Spleen (tissue), 11 donors: ENCODE measurements at regions not wholly inside any gene's neighbourhood (a gene's known extent, or its start where the extent isn't known, plus 50 kb on each side); places are given as distances from the start of the nearest gene placed in this dataset.

ENCODE experiments used
- DNase-seq: peaks from one replicate; pipeline ENCODE4 v3.0.0-alpha.2; 2020
- H3K27ac ChIP-seq, 8 donors: fragments of 200-600 bp; sonication (generic) in 7 of 8; 1 replicate in 4 of 8; 2 replicates in 4 of 8; pipeline versions ENCODE4 v1.5.0 to v1.8.0; 2016 to 2021; ENCODE audit warnings: inconsistent platforms in 4 of 8, mild to moderate bottlenecking in 4 of 8, moderate library complexity in 1 of 8
- H3K27me3 ChIP-seq, 7 donors: fragments of 200-600 bp; sonication (generic) in 6 of 7; replicated peaks in 1 of 7; 1 replicate in 4 of 7; 2 replicates in 3 of 7; pipeline versions ENCODE4 v1.5.0 to v1.8.0; 2016 to 2021; ENCODE audit warnings: inconsistent platforms in 3 of 7, mild to moderate bottlenecking in 1 of 7
- H3K36me3 ChIP-seq, 6 donors: fragments of 200-600 bp; sonication (generic) in 5 of 6; 1 replicate in 4 of 6; 2 replicates in 2 of 6; pipeline versions ENCODE4 v1.5.0 to v1.8.0; 2016 to 2021; ENCODE audit warnings: inconsistent platforms in 2 of 6
- H3K4me1 ChIP-seq, 6 donors: fragments of 200-600 bp; sonication (generic) in 5 of 6; 1 replicate in 3 of 6; 2 replicates in 3 of 6; pipeline versions ENCODE4 v1.5.0 to v1.8.0; 2016 to 2021; ENCODE audit warnings: inconsistent platforms in 3 of 6
- H3K4me3 ChIP-seq, 8 donors: fragments of 200-600 bp; sonication (generic) in 7 of 8; 1 replicate in 4 of 8; 2 replicates in 4 of 8; pipeline versions ENCODE4 v1.5.0 to v1.8.0; 2016 to 2021; ENCODE audit warnings: inconsistent platforms in 4 of 8, mild to moderate bottlenecking in 4 of 8, moderate library complexity in 2 of 8
- H3K9me3 ChIP-seq, 8 donors: fragments of 200-600 bp; sonication (generic) in 7 of 8; 1 replicate in 4 of 8; 2 replicates in 4 of 8; pipeline versions ENCODE4 v1.5.0 to v1.8.0; 2016 to 2021; ENCODE audit warnings: inconsistent platforms in 4 of 8
- POLR2A ChIP-seq, 3 donors: fragments of 450-650 bp; IDR thresholded peaks; one replicate each; pipeline ENCODE4 v1.5.1; 2017; ENCODE audit warnings: antibody characterized with exemption in 3 of 3, mild to moderate bottlenecking in 1 of 3
- POLR2AphosphoS5 ChIP-seq, 3 donors: sonication (generic); formaldehyde crosslinking; IDR thresholded peaks; one replicate each; pipeline ENCODE4 v1.5.1; 2017; ENCODE audit warnings: antibody characterized with exemption in 3 of 3
- WGBS, 5 donors: extraction: QIAGEN DNeasy Blood & Tissue Kit in 3 of 5; methylation state at CpG; one replicate each; pipeline versions ENCODE4 v1.1.5 to v1.1.7; 2013 to 2018; 5-methylcytosine and 5-hydroxymethylcytosine counted together
- intact Hi-C: fragments of 100-400 bp; cut with DNase I; formaldehyde crosslinking; loops from one replicate; pipeline ENCODE4 v1.15.0; 2023; ENCODE audit warnings: low total_unique reads
- TF ChIP-seq, protein P1 (sequence below), 11 experiments: fragments of 200-600 bp in 7 of 11; fragments of 450-650 bp in 4 of 11; sonication (generic) in 4 of 11; IDR thresholded peaks in 8 of 11; conservative IDR thresholded peaks in 3 of 11; 1 replicate in 7 of 11; 2 replicates in 4 of 11; pipeline versions ENCODE4 v1.4.0 to v1.8.0; 2016 to 2021; ENCODE audit warnings: antibody characterized with exemption in 11 of 11, inconsistent platforms in 4 of 11, mild to moderate bottlenecking in 1 of 11
- donor health status: healthy with polysubstance abuse.
- donor health status: DM: no; HTN: no; CAD: no; lungs with moderate emphysema.
- donor health status: DM: no; HTN: no; CAD: no.
- donor health status: Bipolar disorder and iron deficiency.
- donor health status: healthy.
- donor health status: DM: no; HTN: no; CAD: no.
- donor health status: DM: yes; HTN: yes; CAD: no.

DNA sequence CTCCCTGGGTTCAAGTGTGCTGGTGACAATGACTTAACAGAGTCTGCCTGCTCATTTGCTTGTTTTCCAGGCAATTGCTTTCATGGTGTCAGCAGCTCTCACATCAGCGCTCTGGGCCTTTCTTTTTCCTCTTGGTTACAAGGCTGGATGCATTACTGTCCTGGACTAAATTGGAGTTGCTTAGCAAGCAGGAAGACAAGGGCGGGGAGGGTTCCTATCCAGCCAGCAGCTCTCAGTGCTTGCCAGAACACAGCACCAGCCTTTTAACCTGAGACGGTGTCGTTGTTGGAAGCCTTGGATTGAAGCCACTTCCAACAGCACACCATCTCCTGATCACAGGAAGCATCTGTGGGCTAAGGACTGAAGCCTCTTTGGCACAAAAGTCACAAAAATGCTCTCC is 606.9 kb downstream of the CDH26 start:
- intact Hi-C loops = no loop called here

DNA sequence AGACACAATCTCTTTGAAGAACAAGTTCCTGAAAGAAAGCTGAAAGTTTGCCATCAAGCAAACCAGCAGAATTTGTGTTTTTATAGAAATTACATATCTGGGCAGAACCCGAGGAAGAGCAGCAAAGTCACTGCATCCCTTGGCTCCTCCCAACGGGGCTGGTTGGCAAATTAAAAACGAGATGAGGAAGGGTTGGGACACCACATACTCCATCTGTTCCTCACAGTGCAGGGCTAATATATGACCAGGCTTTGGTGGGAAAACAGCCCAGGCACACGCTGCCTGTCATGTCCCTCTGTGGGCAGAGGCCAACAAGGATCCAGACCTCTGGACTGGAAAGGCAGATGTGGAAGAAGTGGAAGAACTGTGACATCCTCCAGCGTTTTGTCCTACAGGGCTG is 607.3 kb downstream of the CDH26 start:
- no peaks in the 10 kb centered on the region for H3K27me3 ChIP-seq
- intact Hi-C loops = no loop called here
- H3K4me3 ChIP-seq = no peak overlapping the region
- H3K9me3 ChIP-seq = no peaks in the 10 kb centered on the region
- peak overlapping the region in 7 of 8 donors; percentile 46 to 76 (median 68) for H3K27ac ChIP-seq
- peaks cover 0 to 10% (median 2%) of the 10 kb centered on the region in 6 donors for H3K4me1 ChIP-seq
- no peak for DNase-seq
- no peaks in the 10 kb centered on the region for H3K36me3 ChIP-seq
- WGBS, 5 donors = 36 to 63% (median 50%) methylated on average over 5 of the region's 5 CpGs
- TF ChIP-seq POLR2A (IDR thresholded peaks at IDR 0.05) (no peak), POLR2AphosphoS5 (IDR thresholded peaks at IDR 0.05) (no peak)
- TF ChIP-seq, protein P1, sequence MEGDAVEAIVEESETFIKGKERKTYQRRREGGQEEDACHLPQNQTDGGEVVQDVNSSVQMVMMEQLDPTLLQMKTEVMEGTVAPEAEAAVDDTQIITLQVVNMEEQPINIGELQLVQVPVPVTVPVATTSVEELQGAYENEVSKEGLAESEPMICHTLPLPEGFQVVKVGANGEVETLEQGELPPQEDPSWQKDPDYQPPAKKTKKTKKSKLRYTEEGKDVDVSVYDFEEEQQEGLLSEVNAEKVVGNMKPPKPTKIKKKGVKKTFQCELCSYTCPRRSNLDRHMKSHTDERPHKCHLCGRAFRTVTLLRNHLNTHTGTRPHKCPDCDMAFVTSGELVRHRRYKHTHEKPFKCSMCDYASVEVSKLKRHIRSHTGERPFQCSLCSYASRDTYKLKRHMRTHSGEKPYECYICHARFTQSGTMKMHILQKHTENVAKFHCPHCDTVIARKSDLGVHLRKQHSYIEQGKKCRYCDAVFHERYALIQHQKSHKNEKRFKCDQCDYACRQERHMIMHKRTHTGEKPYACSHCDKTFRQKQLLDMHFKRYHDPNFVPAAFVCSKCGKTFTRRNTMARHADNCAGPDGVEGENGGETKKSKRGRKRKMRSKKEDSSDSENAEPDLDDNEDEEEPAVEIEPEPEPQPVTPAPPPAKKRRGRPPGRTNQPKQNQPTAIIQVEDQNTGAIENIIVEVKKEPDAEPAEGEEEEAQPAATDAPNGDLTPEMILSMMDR (IDR thresholded peaks at IDR 0.05 in 8 of 11, conservative IDR thresholded peaks at IDR 0.05 in 3 of 11) = no peak

More for the DNA sequence above, 606.9 kb downstream of the CDH26 start:
- no peak for TF ChIP-seq POLR2A (IDR thresholded peaks at IDR 0.05)
- peak in 2 of 3 donors; percentile 56 to 72 for TF ChIP-seq POLR2AphosphoS5 (IDR thresholded peaks at IDR 0.05)
- TF ChIP-seq, protein P1 (IDR thresholded peaks at IDR 0.05 in 8 of 11, conservative IDR thresholded peaks at IDR 0.05 in 3 of 11) = no peak
- Histone ChIP-seq H3K36me3 (no peaks in the 10 kb centered on the region), H3K27ac (peak overlapping the region in 7 of 8 donors; percentile 58 to 79 (median 68)), H3K4me3 (no peak overlapping the region), H3K27me3 (no peaks in the 10 kb centered on the region), H3K4me1 (peaks cover 0 to 14% (median 2%) of the 10 kb centered on the region in 6 donors), H3K9me3 (no peaks in the 10 kb centered on the region)
- no peak for DNase-seq
- WGBS, 5 donors = 31 to 55% (median 40%) methylated on average over 4 of the region's 4 CpGs

DNA sequence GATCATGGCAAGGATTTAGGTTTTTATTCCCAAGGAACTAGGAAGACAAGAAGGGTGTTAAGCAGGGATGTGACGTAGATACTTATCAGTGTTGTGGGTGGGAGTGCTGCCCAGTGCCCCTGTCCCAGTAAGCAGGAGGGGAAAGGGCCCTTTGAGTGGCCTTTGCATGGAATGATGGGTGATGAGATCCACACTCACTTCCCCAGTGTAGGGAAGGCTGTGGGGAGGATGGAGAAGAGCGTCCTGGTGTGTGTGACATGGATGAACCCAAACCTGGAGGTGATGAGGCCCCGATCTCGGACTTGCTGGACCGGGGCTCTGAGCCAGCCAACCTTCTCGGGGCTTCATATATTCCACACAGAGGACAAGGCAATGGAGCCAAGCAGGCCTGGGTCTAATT is 610.9 kb downstream of the CDH26 start:
- Histone ChIP-seq H3K27ac (no peak overlapping the region), H3K36me3 (no peaks in the 10 kb centered on the region), H3K4me1 (peaks cover 0 to 8% (median 2%) of the 10 kb centered on the region in 6 donors), H3K4me3 (no peak overlapping the region), H3K27me3 (no peaks in the 10 kb centered on the region), H3K9me3 (no peaks in the 10 kb centered on the region)
- TF ChIP-seq, protein P1 (IDR thresholded peaks at IDR 0.05 in 8 of 11, conservative IDR thresholded peaks at IDR 0.05 in 3 of 11) = no peak
- TF ChIP-seq POLR2A (IDR thresholded peaks at IDR 0.05) = no peak
- no peak for TF ChIP-seq POLR2AphosphoS5 (IDR thresholded peaks at IDR 0.05)
- intact Hi-C loops = no loop called here
- no peak for DNase-seq
- 84 to 97% (median 92%) methylated on average over 6 of the region's 6 CpGs for WGBS, 5 donors

DNA sequence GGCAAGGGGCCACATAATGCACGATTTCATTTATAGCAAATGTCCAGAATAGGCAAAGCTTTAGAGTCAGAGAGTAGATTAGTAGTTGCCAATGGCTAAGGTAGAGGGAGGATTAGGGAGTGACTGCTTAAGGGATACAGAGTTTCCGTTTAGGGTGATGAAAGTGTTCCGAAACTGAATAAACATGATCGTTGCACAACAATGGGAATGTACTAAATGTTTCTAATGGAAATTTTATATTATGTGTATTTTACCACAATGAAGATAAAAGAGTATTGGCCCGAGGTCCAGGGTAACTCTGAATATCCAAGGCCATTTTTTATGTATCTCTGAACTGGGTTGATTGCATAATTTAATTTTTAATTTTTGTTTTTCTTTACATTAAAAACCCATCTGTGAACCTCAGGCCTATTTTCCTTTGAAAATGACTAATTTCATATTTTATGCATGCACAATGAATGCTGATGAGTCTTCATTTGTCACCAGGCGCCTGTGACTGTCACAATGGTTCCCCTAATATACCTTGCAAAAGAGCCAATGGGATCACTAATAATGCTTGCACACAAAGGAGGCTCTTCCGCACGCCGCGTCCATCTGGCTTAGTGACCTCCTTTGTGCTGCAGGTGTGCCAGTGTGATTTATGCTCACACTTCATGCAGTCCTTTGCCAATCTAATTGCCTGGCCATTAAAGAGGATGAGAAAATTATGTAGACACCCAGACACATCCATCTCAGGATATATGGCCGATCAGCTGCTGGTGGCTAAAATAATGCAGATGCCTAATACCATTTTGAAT is 612.5 kb downstream of the CDH26 start:
- 88 to 93% (median 89%) methylated on average over 11 of the region's 11 CpGs for WGBS, 5 donors
- H3K9me3 ChIP-seq = no peaks in the 10 kb centered on the region
- H3K4me3 ChIP-seq = no peak overlapping the region
- no peaks in the 10 kb centered on the region for H3K36me3 ChIP-seq
- no peak overlapping the region for H3K27ac ChIP-seq
- intact Hi-C loops = no loop called here
- TF ChIP-seq, protein P1 (IDR thresholded peaks at IDR 0.05 in 8 of 11, conservative IDR thresholded peaks at IDR 0.05 in 3 of 11) = no peak
- no peak for TF ChIP-seq POLR2A (IDR thresholded peaks at IDR 0.05)
- no peak for TF ChIP-seq POLR2AphosphoS5 (IDR thresholded peaks at IDR 0.05)
- DNase-seq = no peak
- no peaks in the 10 kb centered on the region for H3K27me3 ChIP-seq
- no peaks in the 10 kb centered on the region for H3K4me1 ChIP-seq
